Spinal cord (tissue), 9 donors: ENCODE measurements at regions not wholly inside any gene's neighbourhood (a gene's known extent, or its start where the extent isn't known, plus 50 kb on each side); places are given as distances from the start of the nearest gene placed in this dataset.
"Not testable (repeated sequence)": the region's sequence is repeated elsewhere in the genome, so short reads cannot be mapped to it uniquely, and the experiment has no call there.

ENCODE experiments used
- DNase-seq, 6 donors: peaks; one replicate each; pipeline versions ENCODE4 v3.0.0 to v3.0.0-alpha.2; 2013 to 2015; ENCODE audit warnings: low spot score in 6 of 6, low read depth in 4 of 6
- H3K27ac ChIP-seq: one replicate; pipeline ENCODE4 v1.5.1; 2013; ENCODE audit warnings: low read depth, low read length, control low read depth
- H3K27me3 ChIP-seq: one replicate; pipeline ENCODE4 v1.6.1; 2013; ENCODE audit warnings: low read length; ENCODE audit not compliant: control insufficient read depth, insufficient read depth
- H3K36me3 ChIP-seq: one replicate; pipeline ENCODE4 v1.6.1; 2013; ENCODE audit warnings: low read length; ENCODE audit not compliant: control insufficient read depth, insufficient read depth
- H3K4me1 ChIP-seq: one replicate; pipeline ENCODE4 v1.6.1; 2013; ENCODE audit warnings: low read length; ENCODE audit not compliant: control insufficient read depth, insufficient read depth
- H3K4me3 ChIP-seq: one replicate; pipeline ENCODE4 v1.5.1; 2013; ENCODE audit warnings: low read depth, low read length, control low read depth
- H3K9me3 ChIP-seq: one replicate; pipeline ENCODE4 v1.6.1; 2013; ENCODE audit warnings: low read length; ENCODE audit not compliant: control insufficient read depth, insufficient read depth
- WGBS: methylation state at CpG from one replicate; pipeline ENCODE4 v1.1.5; 2013; ENCODE audit warnings: missing lambda C conversion rate; ENCODE audit not compliant: insufficient coverage; 5-methylcytosine and 5-hydroxymethylcytosine counted together
- donor health status: healthy.

- WGBS: no CpG with 5 or more reads among the region's 1 CpG
- no peaks in the 10 kb centered on the region for H3K27me3 ChIP-seq
- DNase-seq: peak in 1 of 6 donors; percentile 11
- H3K9me3 ChIP-seq: no peaks in the 10 kb centered on the region
- H3K4me3 ChIP-seq: no peak overlapping the region
- no peaks in the 10 kb centered on the region for H3K36me3 ChIP-seq
- H3K4me1 ChIP-seq: no peaks in the 10 kb centered on the region
- no peak overlapping the region for H3K27ac ChIP-seq
Measured at GRCh38 chr4:137800861-137801260, 268.6 kb upstream of the PCDH18 start.

- H3K27me3 ChIP-seq: no peaks in the 10 kb centered on the region
- H3K9me3 ChIP-seq: no peaks in the 10 kb centered on the region
- no peak overlapping the region for H3K27ac ChIP-seq
- no peak overlapping the region for H3K4me3 ChIP-seq
- H3K4me1 ChIP-seq: no peaks in the 10 kb centered on the region
- H3K36me3 ChIP-seq: no peaks in the 10 kb centered on the region
- 44% methylated on average over 6 of the region's 6 CpGs for WGBS
- DNase-seq: peak; percentile 18 to 97 (median 48)
Measured at GRCh38 chr4:137794764-137795254, 262.5 kb upstream of the PCDH18 start.

- not testable (repeated sequence) for H3K36me3 ChIP-seq, H3K4me3 ChIP-seq, DNase-seq, H3K4me1 ChIP-seq, H3K27ac ChIP-seq, H3K27me3 ChIP-seq, H3K9me3 ChIP-seq
- WGBS: no CpG with 5 or more reads among the region's 3 CpGs
Measured at GRCh38 chr4:137789263-137789662, 257.0 kb upstream of the PCDH18 start.

- WGBS: 93% methylated on average over 5 of the region's 7 CpGs
- not testable (repeated sequence) for H3K27me3 ChIP-seq, H3K4me3 ChIP-seq
Measured at GRCh38 chr4:137783923-137784322, 251.6 kb upstream of the PCDH18 start.

DNA sequence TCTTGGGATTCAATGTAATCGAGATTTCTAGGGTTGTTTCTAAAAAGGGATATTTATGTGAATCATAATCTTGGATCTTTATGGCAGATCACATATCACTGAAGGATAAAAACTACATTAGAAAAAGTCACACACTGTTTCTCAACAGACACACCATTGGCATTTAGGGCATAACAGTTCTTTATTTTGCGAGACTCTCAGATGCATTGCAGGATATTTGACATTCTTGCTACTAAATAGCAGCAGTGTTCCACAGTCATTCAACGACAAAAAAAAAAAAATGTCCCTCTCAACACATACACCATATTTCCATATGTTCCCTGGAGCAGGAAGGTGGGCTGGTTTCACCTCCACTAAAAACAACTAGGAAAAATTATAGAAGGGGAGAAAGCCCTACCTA, 243.4 kb upstream of the PCDH18 start:
- no peaks in the 10 kb centered on the region for H3K9me3 ChIP-seq
- WGBS: 93% methylated on average over 1 of the region's 3 CpGs
- no peak for DNase-seq

More at GRCh38 chr4:137783923-137784322, 251.6 kb upstream of the PCDH18 start:
- not testable (repeated sequence) for H3K9me3 ChIP-seq, DNase-seq, H3K36me3 ChIP-seq, H3K27ac ChIP-seq, H3K4me1 ChIP-seq

GRCh38 chr4:137774501-137774900, 242.2 kb upstream of the PCDH18 start:
- Histone ChIP-seq H3K36me3 (no peaks in the 10 kb centered on the region), H3K9me3 (no peaks in the 10 kb centered on the region), H3K4me1 (no peaks in the 10 kb centered on the region), H3K27ac (no peak overlapping the region), H3K27me3 (no peaks in the 10 kb centered on the region), H3K4me3 (no peak overlapping the region)
- DNase-seq: no peak

More for the DNA sequence above, 243.4 kb upstream of the PCDH18 start:
- no peak overlapping the region for H3K4me3 ChIP-seq
- H3K27me3 ChIP-seq: no peaks in the 10 kb centered on the region
- no peaks in the 10 kb centered on the region for H3K4me1 ChIP-seq
- no peak overlapping the region for H3K27ac ChIP-seq
- H3K36me3 ChIP-seq: no peaks in the 10 kb centered on the region

- H3K36me3 ChIP-seq: no peaks in the 10 kb centered on the region
- DNase-seq: no peak
- 69% methylated on average over 1 of the region's 1 CpG for WGBS
Measured at GRCh38 chr4:137768881-137769280, 236.6 kb upstream of the PCDH18 start.

DNA sequence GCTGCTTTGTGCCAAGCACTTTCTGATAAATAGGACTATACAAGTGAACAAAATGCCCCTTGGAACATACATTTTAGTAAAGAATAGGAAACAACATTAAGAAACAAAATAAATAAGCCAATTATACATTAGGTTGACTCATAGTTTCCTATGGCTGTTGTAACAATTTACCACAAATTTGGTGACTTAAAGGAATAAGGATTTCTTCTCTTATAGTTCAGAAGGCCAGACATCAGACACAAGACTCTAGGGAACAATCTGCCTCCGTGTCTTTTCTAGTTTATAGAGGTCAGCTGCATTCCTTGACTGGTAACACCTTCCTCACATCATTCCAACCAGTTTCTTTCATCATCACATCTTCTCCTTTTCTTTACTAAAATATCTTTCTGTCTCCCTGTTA, 235.9 kb upstream of the PCDH18 start:
- Histone ChIP-seq H3K27ac (no peak overlapping the region), H3K4me3 (no peak overlapping the region), H3K36me3 (no peaks in the 10 kb centered on the region), H3K9me3 (no peaks in the 10 kb centered on the region), H3K4me1 (no peaks in the 10 kb centered on the region), H3K27me3 (no peaks in the 10 kb centered on the region)
- no peak for DNase-seq
- no CpG with 5 or more reads among the region's 1 CpG for WGBS

More at GRCh38 chr4:137768881-137769280, 236.6 kb upstream of the PCDH18 start:
- Histone ChIP-seq H3K4me1 (no peaks in the 10 kb centered on the region), H3K27me3 (no peaks in the 10 kb centered on the region), H3K9me3 (no peaks in the 10 kb centered on the region), H3K27ac (no peak overlapping the region), H3K4me3 (no peak overlapping the region)

DNA sequence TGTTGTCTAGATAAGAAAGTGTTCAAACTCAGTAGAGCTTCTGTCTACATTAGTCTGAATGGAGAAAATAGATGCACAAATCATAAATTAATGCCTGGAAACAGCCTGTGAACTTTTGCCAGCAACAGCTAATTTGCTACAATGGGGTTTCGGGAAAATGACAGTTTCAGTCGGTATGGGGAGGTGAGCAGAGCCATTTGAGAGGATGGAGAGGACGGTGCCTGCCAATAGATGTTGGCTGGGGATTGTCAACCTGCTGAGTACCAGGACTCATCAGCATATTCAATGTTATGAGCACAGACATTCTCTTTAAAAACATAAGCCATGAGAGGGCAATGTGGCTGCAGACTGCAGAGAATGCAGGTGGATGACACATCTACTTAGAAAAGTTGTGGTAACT, 230.3 kb upstream of the PCDH18 start:
- peak in 3 of 6 donors; percentile 9 to 83 (median 62) for DNase-seq
- Histone ChIP-seq H3K27ac (no peak overlapping the region), H3K36me3 (no peaks in the 10 kb centered on the region), H3K4me1 (no peaks in the 10 kb centered on the region), H3K9me3 (no peaks in the 10 kb centered on the region), H3K4me3 (no peak overlapping the region), H3K27me3 (no peaks in the 10 kb centered on the region)
- 50% methylated on average over 3 of the region's 3 CpGs for WGBS

DNA sequence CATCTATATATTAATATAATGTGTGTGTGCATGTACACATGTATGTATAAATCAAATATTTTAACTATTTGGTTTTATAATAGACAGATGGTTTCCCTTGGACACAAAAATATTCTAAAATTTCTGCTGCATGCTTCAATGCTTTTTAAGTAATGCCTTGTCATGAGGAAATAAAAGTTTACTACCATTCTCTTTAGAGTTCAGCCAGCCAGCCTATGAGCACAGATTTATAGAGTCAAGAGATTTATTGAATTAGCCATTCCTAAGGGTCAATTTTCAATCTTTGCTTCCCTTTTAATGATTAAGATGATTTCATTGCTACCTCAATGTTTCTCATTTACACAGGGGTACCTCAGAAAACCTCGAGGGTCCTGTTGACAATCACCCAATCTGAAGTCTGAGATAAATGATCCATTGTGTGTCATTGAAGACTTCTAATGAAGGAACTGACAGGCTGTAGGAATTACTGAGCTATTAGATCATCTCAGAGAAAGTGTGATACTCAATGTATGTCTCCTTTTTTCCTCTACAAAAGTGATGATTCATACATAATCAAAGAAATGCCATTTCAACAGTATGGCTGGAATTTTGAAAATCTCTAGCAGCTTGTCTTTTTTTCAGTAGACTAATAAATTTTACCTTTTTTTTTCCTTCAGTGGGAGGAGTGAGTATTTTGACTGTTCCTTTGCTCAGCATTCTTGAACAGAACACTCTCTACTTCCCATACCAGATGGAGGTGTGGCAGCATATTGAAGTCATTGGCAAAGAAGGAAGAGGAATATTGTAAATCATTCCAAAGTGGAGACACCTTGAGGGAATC, 222.6 kb upstream of the PCDH18 start:
- no peak overlapping the region for H3K27ac ChIP-seq
- peak in 1 of 6 donors; percentile 33 for DNase-seq
- H3K4me1 ChIP-seq: no peaks in the 10 kb centered on the region
- no peaks in the 10 kb centered on the region for H3K9me3 ChIP-seq
- H3K36me3 ChIP-seq: no peaks in the 10 kb centered on the region
- H3K27me3 ChIP-seq: no peaks in the 10 kb centered on the region
- H3K4me3 ChIP-seq: no peak overlapping the region
- WGBS: no CpG with 5 or more reads among the region's 1 CpG
